ENCODE measurements at regions not wholly inside any gene's neighbourhood (a gene's known extent, or its start where the extent isn't known, plus 50 kb on each side); places are given as distances from the start of the nearest gene placed in this dataset.

DNA sequence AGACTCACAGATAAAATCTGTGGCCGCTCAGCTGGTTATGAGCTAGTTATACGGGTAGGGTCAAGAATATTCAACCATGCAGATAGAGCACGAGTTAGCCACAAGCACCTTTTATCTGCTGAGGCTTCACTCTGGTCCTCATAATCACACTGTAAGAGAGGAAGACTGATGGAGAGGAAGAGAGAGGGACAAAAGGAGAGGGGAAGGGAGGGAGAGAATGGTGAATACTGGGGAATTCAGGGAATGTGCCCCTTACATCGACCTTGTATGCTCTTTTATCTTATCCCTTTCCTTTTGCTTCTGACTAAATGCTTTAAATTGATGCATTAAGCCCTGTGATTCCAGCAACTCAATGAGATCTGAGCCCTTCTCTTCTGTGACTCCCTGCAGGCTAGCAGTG is 333.1 kb downstream of the DSEL start:
- Histone ChIP-seq H3K4me3 (replicated peaks in 1 of 3; ENCODE audit: low read depth in 2 of 3, low read length in 3 of 3) (no peak overlapping the region), H3K9me3 (replicated peaks in 1 of 2; ENCODE audit: control insufficient read depth in 1 of 2, insufficient read depth in 1 of 2, low read length in 2 of 2) (no peaks in the 10 kb centered on the region), H3K9ac (ENCODE audit: insufficient read depth, low read length, poor library complexity, severe bottlenecking) (no peak overlapping the region), H3K27me3 (ENCODE audit: control insufficient read depth in 2 of 2, insufficient read depth in 2 of 2, low read length in 2 of 2) (no peaks in the 10 kb centered on the region), H3K27ac (ENCODE audit: low read depth in 1 of 2, low read length in 2 of 2) (no peak overlapping the region), H3K79me2 (ENCODE audit: insufficient read depth, low read length) (no peaks in the 10 kb centered on the region), H3K36me3 (replicated peaks in 1 of 2; ENCODE audit: control insufficient read depth in 1 of 2, insufficient read depth in 2 of 2, low read length in 2 of 2) (no peaks in the 10 kb centered on the region), H4K20me1 (ENCODE audit: insufficient read depth, low read length) (no peaks in the 10 kb centered on the region), H2AFZ (ENCODE audit: insufficient read depth, low read depth, low read length, poor library complexity, severe bottlenecking) (no peak overlapping the region), H3K4me2 (replicated peaks; ENCODE audit: extremely low read depth, low read length, poor library complexity, severe bottlenecking) (no peak overlapping the region), H3K4me1 (ENCODE audit: control insufficient read depth in 1 of 2, insufficient read depth in 2 of 2, low read length in 2 of 2) (no peaks in the 10 kb centered on the region)
- 100% methylated on average over 1 of the region's 4 CpGs for WGBS (ENCODE audit: insufficient coverage)
- Mint-ChIP-seq H3K4me3 (no peak overlapping the region), H3K36me3 (no peaks in the 10 kb centered on the region), H3K4me1 (no peaks in the 10 kb centered on the region), H3K9me3 (no peaks in the 10 kb centered on the region), H3K27me3 (ENCODE audit: low read depth in 3 of 3) (peaks cover 0 to 2% (median 0%) of the 10 kb centered on the region in 3 donors), H3K27ac (no peak overlapping the region)
- intact Hi-C loops (cut with micrococcal nuclease) = no loop called here
- TF ChIP-seq, protein P1, sequence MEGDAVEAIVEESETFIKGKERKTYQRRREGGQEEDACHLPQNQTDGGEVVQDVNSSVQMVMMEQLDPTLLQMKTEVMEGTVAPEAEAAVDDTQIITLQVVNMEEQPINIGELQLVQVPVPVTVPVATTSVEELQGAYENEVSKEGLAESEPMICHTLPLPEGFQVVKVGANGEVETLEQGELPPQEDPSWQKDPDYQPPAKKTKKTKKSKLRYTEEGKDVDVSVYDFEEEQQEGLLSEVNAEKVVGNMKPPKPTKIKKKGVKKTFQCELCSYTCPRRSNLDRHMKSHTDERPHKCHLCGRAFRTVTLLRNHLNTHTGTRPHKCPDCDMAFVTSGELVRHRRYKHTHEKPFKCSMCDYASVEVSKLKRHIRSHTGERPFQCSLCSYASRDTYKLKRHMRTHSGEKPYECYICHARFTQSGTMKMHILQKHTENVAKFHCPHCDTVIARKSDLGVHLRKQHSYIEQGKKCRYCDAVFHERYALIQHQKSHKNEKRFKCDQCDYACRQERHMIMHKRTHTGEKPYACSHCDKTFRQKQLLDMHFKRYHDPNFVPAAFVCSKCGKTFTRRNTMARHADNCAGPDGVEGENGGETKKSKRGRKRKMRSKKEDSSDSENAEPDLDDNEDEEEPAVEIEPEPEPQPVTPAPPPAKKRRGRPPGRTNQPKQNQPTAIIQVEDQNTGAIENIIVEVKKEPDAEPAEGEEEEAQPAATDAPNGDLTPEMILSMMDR (IDR thresholded peaks at IDR 0.05) = no peak
- DNase-seq = no peak

DNA sequence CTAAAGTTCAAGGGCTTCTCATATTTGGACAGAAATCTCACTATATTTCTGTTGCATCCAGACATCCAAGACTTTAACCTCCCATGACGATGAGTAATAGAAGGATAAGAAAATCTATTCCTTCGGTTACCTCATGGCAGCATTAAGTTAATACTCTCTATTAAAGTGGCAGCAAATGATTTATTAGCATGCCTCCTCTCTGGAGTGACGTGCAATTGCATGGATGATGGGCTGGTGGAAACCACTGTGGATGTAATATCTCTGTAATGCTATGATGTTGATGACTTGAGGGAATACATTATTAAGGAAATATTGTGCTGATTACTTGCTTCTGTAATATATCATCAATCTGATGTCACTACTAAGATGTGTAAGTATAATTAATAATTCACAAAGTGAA is 336.8 kb downstream of the DSEL start:
- Mint-ChIP-seq H3K27ac (no peak overlapping the region), H3K4me1 (no peaks in the 10 kb centered on the region), H3K36me3 (no peaks in the 10 kb centered on the region), H3K27me3 (ENCODE audit: low read depth in 3 of 3) (peaks cover 0 to 2% (median 0%) of the 10 kb centered on the region in 3 donors), H3K4me3 (no peak overlapping the region), H3K9me3 (peaks cover 0 to 2% (median 0%) of the 10 kb centered on the region in 7 donors)
- TF ChIP-seq, protein P1 (IDR thresholded peaks at IDR 0.05) = no peak
- no peaks in the 10 kb centered on the region for H3K9me3 ChIP-seq (replicated peaks in 1 of 2; ENCODE audit: control insufficient read depth in 1 of 2, insufficient read depth in 1 of 2, low read length in 2 of 2)
- H3K79me2 ChIP-seq (ENCODE audit: insufficient read depth, low read length) = no peaks in the 10 kb centered on the region
- H3K4me1 ChIP-seq (ENCODE audit: control insufficient read depth in 1 of 2, insufficient read depth in 2 of 2, low read length in 2 of 2) = no peaks in the 10 kb centered on the region
- no peaks in the 10 kb centered on the region for H4K20me1 ChIP-seq (ENCODE audit: insufficient read depth, low read length)
- H3K4me3 ChIP-seq (replicated peaks in 1 of 3; ENCODE audit: low read depth in 2 of 3, low read length in 3 of 3) = no peak overlapping the region
- H3K4me2 ChIP-seq (replicated peaks; ENCODE audit: extremely low read depth, low read length, poor library complexity, severe bottlenecking) = no peak overlapping the region
- no CpG with 5 or more reads among the region's 3 CpGs for WGBS (ENCODE audit: insufficient coverage)
- intact Hi-C loops (cut with micrococcal nuclease) = no loop called here
- no peak overlapping the region for H2AFZ ChIP-seq (ENCODE audit: insufficient read depth, low read depth, low read length, poor library complexity, severe bottlenecking)
- DNase-seq = no peak
- H3K9ac ChIP-seq (ENCODE audit: insufficient read depth, low read length, poor library complexity, severe bottlenecking) = no peak overlapping the region
- H3K36me3 ChIP-seq (replicated peaks in 1 of 2; ENCODE audit: control insufficient read depth in 1 of 2, insufficient read depth in 2 of 2, low read length in 2 of 2) = no peaks in the 10 kb centered on the region
- no peak overlapping the region for H3K27ac ChIP-seq (ENCODE audit: low read depth in 1 of 2, low read length in 2 of 2)
- no peaks in the 10 kb centered on the region for H3K27me3 ChIP-seq (ENCODE audit: control insufficient read depth in 2 of 2, insufficient read depth in 2 of 2, low read length in 2 of 2)
